ENCODE measurements at regions not wholly inside any gene's neighbourhood (a gene's known extent, or its start where the extent isn't known, plus 50 kb on each side); places are given as distances from the start of the nearest gene placed in this dataset.

DNA sequence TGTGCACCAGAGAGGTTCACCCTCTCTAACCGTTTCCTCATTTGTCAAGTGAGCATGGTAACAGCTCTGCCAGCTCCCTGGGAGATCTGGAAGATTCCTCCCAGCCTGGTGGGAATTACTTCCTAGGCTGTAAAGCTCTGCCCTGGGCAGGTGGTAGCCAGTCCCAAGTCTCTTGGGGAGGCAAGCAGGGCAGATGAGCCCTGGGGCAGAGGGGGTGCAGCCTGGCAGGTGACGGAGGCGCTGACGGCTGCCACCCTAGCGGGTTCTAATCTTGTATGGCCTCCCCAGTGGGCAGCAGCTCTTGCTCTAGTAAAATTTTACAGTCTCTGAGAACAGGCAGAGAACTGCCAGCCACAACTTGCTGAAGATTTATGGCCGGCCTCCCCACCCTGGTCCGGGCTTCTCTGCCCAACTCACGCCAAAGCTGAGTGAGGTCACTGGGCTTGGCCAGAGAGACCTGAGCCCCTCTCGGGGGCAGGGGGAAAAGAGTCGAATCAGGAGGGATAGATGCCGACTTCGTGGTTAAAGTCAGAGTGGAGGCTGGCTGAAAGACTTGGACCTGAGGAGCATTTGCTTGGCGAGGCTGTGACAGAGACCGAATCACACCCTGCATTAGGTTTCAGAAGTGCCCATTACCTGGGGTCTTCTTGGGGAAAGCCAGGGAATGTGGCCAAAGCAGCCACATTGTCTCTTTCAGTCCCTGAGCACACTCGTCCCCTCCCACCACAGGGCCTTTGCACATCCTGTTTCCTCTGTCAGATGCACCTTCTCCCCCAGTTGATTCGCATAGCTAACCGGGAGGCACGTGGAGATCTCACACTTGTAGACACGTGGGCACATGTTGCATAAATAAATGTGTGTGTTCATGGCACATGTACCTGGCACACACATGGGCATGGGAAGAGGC is 188.2 kb downstream of the MN1 start:
- 86 to 89% methylated on average over 18 of the region's 19 CpGs for WGBS, 2 experiments (ENCODE audit: insufficient coverage in 2 of 2)
- Histone ChIP-seq H3K4me1 (ENCODE audit: control insufficient read depth, insufficient read depth, low read length, poor library complexity, severe bottlenecking) (no peaks in the 10 kb centered on the region), H3K4me3 (ENCODE audit: extremely low read depth, insufficient read depth, low read length, poor library complexity, severe bottlenecking) (no peak overlapping the region), H3K9me3 (ENCODE audit: control insufficient read depth, low read length) (no peaks in the 10 kb centered on the region), H3K27ac (ENCODE audit: low read depth, low read length, severe bottlenecking) (no peak overlapping the region), H3K36me3 (ENCODE audit: control insufficient read depth, insufficient read depth, low read length) (no peaks in the 10 kb centered on the region)

DNA sequence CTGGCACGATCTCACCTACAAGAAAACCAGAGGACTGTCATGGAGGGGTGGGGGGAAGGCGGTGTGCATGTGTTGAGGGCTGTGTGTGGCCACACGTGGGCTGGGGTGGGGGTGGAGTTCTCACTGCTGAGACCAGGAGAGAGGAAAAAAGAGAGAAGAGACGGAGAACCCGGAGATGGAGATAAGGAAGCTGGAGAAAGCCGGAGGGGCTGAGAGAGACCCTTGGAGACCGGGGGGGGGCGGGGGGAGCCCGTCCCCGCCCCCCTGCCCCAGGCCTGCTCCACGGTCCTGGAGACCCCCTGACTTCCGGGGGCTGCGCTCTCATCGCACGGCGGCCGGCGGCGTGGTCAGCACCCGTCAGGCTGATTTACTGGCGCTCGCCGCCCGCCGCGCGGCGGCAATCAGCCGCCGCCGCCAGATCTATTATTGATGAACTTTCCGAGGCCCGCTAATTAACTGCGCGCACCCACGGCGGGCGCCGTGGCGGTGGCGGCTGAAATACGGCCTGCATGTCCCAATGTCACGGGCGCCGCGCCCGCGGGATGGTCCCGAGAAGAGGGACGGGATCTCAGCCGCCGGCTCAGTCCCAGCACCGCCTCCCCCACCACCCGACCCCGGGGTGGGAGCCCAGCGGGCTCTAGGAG is 187.4 kb downstream of the MN1 start:
- 21 to 39% methylated on average over 33 to 52 of the region's 56 CpGs for WGBS, 2 experiments (ENCODE audit: insufficient coverage in 2 of 2)
- Histone ChIP-seq H3K4me3 (ENCODE audit: extremely low read depth, insufficient read depth, low read length, poor library complexity, severe bottlenecking) (peak overlapping the region; percentile 15), H3K9me3 (ENCODE audit: control insufficient read depth, low read length) (no peaks in the 10 kb centered on the region), H3K4me1 (ENCODE audit: control insufficient read depth, insufficient read depth, low read length, poor library complexity, severe bottlenecking) (no peaks in the 10 kb centered on the region), H3K27ac (ENCODE audit: low read depth, low read length, severe bottlenecking) (no peak overlapping the region), H3K36me3 (ENCODE audit: control insufficient read depth, insufficient read depth, low read length) (no peaks in the 10 kb centered on the region)

- H3K4me1 ChIP-seq (ENCODE audit: control insufficient read depth, insufficient read depth, low read length, poor library complexity, severe bottlenecking): no peaks in the 10 kb centered on the region
- 73 to 78% methylated on average over 7 to 10 of the region's 10 CpGs for WGBS, 2 experiments (ENCODE audit: insufficient coverage in 2 of 2)
- H3K4me3 ChIP-seq (ENCODE audit: extremely low read depth, insufficient read depth, low read length, poor library complexity, severe bottlenecking): peak overlapping the region; percentile 15
- no peak overlapping the region for H3K27ac ChIP-seq (ENCODE audit: low read depth, low read length, severe bottlenecking)
- H3K36me3 ChIP-seq (ENCODE audit: control insufficient read depth, insufficient read depth, low read length): no peaks in the 10 kb centered on the region
- H3K9me3 ChIP-seq (ENCODE audit: control insufficient read depth, low read length): no peaks in the 10 kb centered on the region
These were observed 186.9 kb downstream of the MN1 start for GRCh38 chr22:27614650-27615007.

- no peak overlapping the region for H3K27ac ChIP-seq (ENCODE audit: low read depth, low read length, severe bottlenecking)
- no peaks in the 10 kb centered on the region for H3K36me3 ChIP-seq (ENCODE audit: control insufficient read depth, insufficient read depth, low read length)
- no peak overlapping the region for H3K4me3 ChIP-seq (ENCODE audit: extremely low read depth, insufficient read depth, low read length, poor library complexity, severe bottlenecking)
- no peaks in the 10 kb centered on the region for H3K9me3 ChIP-seq (ENCODE audit: control insufficient read depth, low read length)
- WGBS, 2 experiments (ENCODE audit: insufficient coverage in 2 of 2): 92 to 96% methylated on average over 9 to 10 of the region's 12 CpGs
- H3K4me1 ChIP-seq (ENCODE audit: control insufficient read depth, insufficient read depth, low read length, poor library complexity, severe bottlenecking): no peaks in the 10 kb centered on the region
These were observed 186.1 kb downstream of the MN1 start for GRCh38 chr22:27615408-27615807.

GRCh38 chr22:27616033-27616432 is 185.5 kb downstream of the MN1 start:
- 82 to 100% methylated on average over 2 of the region's 3 CpGs for WGBS, 2 experiments (ENCODE audit: insufficient coverage in 2 of 2)
- Histone ChIP-seq H3K4me3 (ENCODE audit: extremely low read depth, insufficient read depth, low read length, poor library complexity, severe bottlenecking) (no peak overlapping the region), H3K4me1 (ENCODE audit: control insufficient read depth, insufficient read depth, low read length, poor library complexity, severe bottlenecking) (no peaks in the 10 kb centered on the region), H3K9me3 (ENCODE audit: control insufficient read depth, low read length) (no peaks in the 10 kb centered on the region), H3K36me3 (ENCODE audit: control insufficient read depth, insufficient read depth, low read length) (no peaks in the 10 kb centered on the region), H3K27ac (ENCODE audit: low read depth, low read length, severe bottlenecking) (no peak overlapping the region)

DNA sequence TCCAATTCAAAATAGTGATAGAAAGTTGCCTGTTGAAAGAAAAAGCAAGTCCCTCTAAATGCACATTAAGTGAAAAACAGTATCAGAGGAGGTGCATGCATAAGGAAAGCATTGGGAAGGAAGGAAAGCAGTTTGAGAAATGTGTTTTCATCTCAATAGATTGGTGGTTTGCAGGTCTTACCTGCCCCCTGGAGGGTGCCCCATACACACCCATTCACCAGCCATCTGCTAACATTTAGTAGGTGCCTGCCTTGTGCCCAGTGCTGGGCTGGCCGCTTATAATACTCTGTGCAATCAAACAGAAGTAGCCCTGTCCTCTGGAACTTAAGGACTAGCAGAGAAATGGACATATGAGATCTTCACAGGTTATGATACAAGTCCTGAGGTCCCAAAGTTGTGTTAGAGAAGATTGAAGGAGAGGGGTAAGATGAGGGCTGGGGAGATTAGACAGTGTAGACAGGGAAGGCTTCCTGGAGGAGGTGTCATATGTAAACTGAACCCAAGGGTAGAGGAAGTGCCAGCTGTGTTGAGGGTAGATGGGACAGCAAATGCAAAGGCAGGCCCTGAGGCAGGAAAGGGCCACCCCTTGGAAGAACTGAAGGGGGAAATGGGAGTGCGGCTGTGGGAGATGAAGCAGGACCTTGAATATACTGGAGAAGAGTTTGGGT is 184.2 kb downstream of the MN1 start:
- H3K4me1 ChIP-seq (ENCODE audit: control insufficient read depth, insufficient read depth, low read length, poor library complexity, severe bottlenecking): peaks cover 6% of the 10 kb centered on the region
- no peak overlapping the region for H3K4me3 ChIP-seq (ENCODE audit: extremely low read depth, insufficient read depth, low read length, poor library complexity, severe bottlenecking)
- no peak overlapping the region for H3K27ac ChIP-seq (ENCODE audit: low read depth, low read length, severe bottlenecking)
- H3K9me3 ChIP-seq (ENCODE audit: control insufficient read depth, low read length): no peaks in the 10 kb centered on the region
- no peaks in the 10 kb centered on the region for H3K36me3 ChIP-seq (ENCODE audit: control insufficient read depth, insufficient read depth, low read length)
- WGBS, 2 experiments (ENCODE audit: insufficient coverage in 2 of 2): 42 to 45% methylated on average over 2 of the region's 2 CpGs

DNA sequence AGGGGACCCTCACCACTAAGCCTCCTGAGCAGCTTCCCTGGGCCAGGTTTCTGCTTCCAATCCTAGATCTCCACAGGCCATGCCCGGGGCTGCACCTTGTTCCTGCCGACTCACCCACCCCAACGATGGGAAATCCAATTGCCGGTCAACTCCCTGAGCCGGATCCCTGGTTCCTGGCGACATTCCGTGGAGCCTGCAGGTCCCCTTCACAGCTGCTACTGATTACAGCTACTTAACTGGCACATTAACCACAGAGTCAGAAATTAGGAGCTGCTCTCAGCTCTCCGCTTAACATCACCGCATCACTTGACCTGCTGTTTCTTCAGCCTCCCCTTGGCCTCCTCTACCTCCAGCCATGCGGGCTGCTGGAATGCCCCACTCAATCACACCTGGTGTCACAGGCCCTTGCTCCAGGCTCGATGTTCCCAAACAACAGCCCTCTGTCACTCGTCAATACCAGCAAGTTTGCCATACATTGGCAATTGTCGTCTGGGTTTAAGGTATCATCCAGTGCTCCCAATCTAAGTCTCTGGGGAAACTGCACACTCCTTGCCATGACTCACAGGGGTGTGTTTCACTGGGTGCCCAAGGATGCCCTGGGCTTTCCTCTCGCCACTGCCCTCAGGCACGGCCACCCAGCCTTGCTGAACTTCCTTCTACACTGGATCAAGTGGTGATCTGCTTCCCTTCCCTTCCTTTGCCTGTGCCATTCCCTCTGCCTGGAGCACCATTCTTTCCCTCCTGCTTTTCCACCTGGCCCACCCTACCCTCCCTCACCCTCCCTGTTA is 181.0 kb downstream of the MN1 start:
- WGBS, 2 experiments (ENCODE audit: insufficient coverage in 2 of 2): 86 to 88% methylated on average over 14 to 15 of the region's 15 CpGs
- H3K36me3 ChIP-seq (ENCODE audit: control insufficient read depth, insufficient read depth, low read length): no peaks in the 10 kb centered on the region
- no peaks in the 10 kb centered on the region for H3K9me3 ChIP-seq (ENCODE audit: control insufficient read depth, low read length)
- H3K27ac ChIP-seq (ENCODE audit: low read depth, low read length, severe bottlenecking): no peak overlapping the region
- peaks cover 11% of the 10 kb centered on the region for H3K4me1 ChIP-seq (ENCODE audit: control insufficient read depth, insufficient read depth, low read length, poor library complexity, severe bottlenecking)
- no peak overlapping the region for H3K4me3 ChIP-seq (ENCODE audit: extremely low read depth, insufficient read depth, low read length, poor library complexity, severe bottlenecking)

- no peak overlapping the region for H3K27ac ChIP-seq (ENCODE audit: low read depth, low read length, severe bottlenecking)
- 85 to 86% methylated on average over 10 of the region's 10 CpGs for WGBS, 2 experiments (ENCODE audit: insufficient coverage in 2 of 2)
- no peak overlapping the region for H3K4me3 ChIP-seq (ENCODE audit: extremely low read depth, insufficient read depth, low read length, poor library complexity, severe bottlenecking)
- H3K9me3 ChIP-seq (ENCODE audit: control insufficient read depth, low read length): no peaks in the 10 kb centered on the region
- H3K4me1 ChIP-seq (ENCODE audit: control insufficient read depth, insufficient read depth, low read length, poor library complexity, severe bottlenecking): peaks cover 11% of the 10 kb centered on the region
- H3K36me3 ChIP-seq (ENCODE audit: control insufficient read depth, insufficient read depth, low read length): no peaks in the 10 kb centered on the region
These were observed 180.0 kb downstream of the MN1 start for GRCh38 chr22:27621486-27622070.

GRCh38 chr22:27624042-27624441 is 177.5 kb downstream of the MN1 start:
- H3K4me3 ChIP-seq (ENCODE audit: extremely low read depth, insufficient read depth, low read length, poor library complexity, severe bottlenecking): no peak overlapping the region
- 88 to 99% methylated on average over 3 to 4 of the region's 4 CpGs for WGBS, 2 experiments (ENCODE audit: insufficient coverage in 2 of 2)
- H3K9me3 ChIP-seq (ENCODE audit: control insufficient read depth, low read length): no peaks in the 10 kb centered on the region
- H3K27ac ChIP-seq (ENCODE audit: low read depth, low read length, severe bottlenecking): no peak overlapping the region
- H3K36me3 ChIP-seq (ENCODE audit: control insufficient read depth, insufficient read depth, low read length): no peaks in the 10 kb centered on the region
- H3K4me1 ChIP-seq (ENCODE audit: control insufficient read depth, insufficient read depth, low read length, poor library complexity, severe bottlenecking): peaks cover 11% of the 10 kb centered on the region

DNA sequence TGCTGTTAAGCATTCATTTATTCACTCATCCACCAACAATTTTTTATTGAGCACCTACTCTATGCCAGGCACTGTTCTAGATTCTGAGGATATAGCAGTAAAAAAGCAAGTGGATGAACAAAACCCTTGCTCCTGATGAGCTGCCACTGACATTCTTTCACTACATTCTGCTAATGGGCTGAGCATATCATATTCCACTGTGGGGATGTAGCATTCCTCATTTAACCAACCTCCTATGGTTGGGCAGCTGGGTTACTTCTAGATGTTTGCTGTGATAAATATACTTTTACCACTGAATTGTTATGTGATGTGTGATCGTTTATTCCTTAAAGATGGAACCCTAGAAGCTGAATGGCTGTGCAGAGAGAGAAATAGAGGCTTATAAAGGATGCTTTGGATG is 176.9 kb downstream of the MN1 start:
- Histone ChIP-seq H3K27ac (ENCODE audit: low read depth, low read length, severe bottlenecking) (no peak overlapping the region), H3K4me3 (ENCODE audit: extremely low read depth, insufficient read depth, low read length, poor library complexity, severe bottlenecking) (no peak overlapping the region), H3K36me3 (ENCODE audit: control insufficient read depth, insufficient read depth, low read length) (no peaks in the 10 kb centered on the region), H3K4me1 (ENCODE audit: control insufficient read depth, insufficient read depth, low read length, poor library complexity, severe bottlenecking) (peaks cover 11% of the 10 kb centered on the region), H3K9me3 (ENCODE audit: control insufficient read depth, low read length) (no peaks in the 10 kb centered on the region)
- 0% methylated on average over 1 of the region's 1 CpG; no CpG with 5 or more reads in 1 of the 2 experiments for WGBS, 2 experiments (ENCODE audit: insufficient coverage in 2 of 2)
